Ovary (tissue), 3 donors: ENCODE measurements at regions not wholly inside any gene's neighbourhood (a gene's known extent, or its start where the extent isn't known, plus 50 kb on each side); places are given as distances from the start of the nearest gene placed in this dataset.

Experiments used
- CTCF ChIP-seq, 3 donors: fragments of 450-650 bp in 2 of 3; fragments of 200-600 bp in 1 of 3; IDR thresholded peaks; one replicate each; pipeline versions ENCODE4 v1.5.1 to v1.8.0; 2016 to 2022; ENCODE audit warnings: antibody characterized with exemption in 3 of 3, mild to moderate bottlenecking in 1 of 3
- EP300 ChIP-seq: sonication (generic); formaldehyde crosslinking; IDR thresholded peaks from one replicate; pipeline ENCODE4 v1.6.1; 2017; ENCODE audit warnings: antibody characterized with exemption
- POLR2A ChIP-seq: fragments of 450-650 bp; IDR thresholded peaks from one replicate; pipeline ENCODE4 v1.6.1; 2017; ENCODE audit warnings: antibody characterized with exemption, mild to moderate bottlenecking, moderate library complexity
- donor health status: DM: no; HTN: no; CAD: no.

GRCh38 chr6:115467726-115468125, 593.0 kb downstream of the FRK start:
- TF ChIP-seq CTCF (IDR thresholded peaks at IDR 0.05) (no peak), POLR2A (no peak), EP300 (no peak)
